Cerebellar nuclear complex (tissue), 1 donor: ENCODE measurements at regions not wholly inside any gene's neighbourhood (a gene's known extent, or its start where the extent isn't known, plus 50 kb on each side); places are given as distances from the start of the nearest gene placed in this dataset.

ENCODE experiments used
- DNase-seq, 2 experiments: peaks; one replicate each; lab custom pipeline; 2025; lab: John Stamatoyannopoulos, UW

DNA sequence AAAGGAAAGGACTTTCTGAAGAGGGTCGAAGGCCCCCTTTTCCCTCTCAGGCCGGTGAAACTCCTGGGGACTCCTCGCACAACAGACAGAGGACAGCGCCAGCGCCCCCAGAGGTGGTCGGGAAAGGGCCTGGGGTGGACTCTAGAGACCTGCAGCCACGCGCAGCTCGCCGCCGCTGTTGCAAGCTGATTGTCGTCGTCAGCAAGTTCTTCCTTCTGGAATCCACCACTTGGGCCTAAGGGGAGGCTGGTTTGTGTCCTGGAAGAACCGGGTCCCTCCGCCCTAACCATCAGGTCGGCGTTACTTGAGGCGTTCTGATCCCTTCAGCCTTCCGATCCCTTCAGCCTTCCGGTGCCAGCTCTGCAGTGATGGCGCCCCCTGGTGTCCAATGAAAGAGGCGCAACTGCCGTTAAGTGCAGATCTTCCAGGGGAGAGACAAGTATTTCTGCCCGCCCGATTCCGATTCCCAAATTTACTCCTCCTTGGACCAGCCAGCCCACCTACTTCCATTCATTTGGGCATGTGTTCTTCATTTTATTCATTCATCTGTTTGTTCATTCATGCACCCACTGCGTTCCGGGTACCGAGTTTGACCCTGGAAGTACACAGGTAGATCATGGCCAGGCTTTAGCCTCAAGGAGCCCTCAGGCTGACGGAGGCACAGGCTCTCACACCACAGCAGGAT is 77.2 kb upstream of the SLC6A11 start:
- DNase-seq = peak in 1 of 2 experiments; percentile 54

DNA sequence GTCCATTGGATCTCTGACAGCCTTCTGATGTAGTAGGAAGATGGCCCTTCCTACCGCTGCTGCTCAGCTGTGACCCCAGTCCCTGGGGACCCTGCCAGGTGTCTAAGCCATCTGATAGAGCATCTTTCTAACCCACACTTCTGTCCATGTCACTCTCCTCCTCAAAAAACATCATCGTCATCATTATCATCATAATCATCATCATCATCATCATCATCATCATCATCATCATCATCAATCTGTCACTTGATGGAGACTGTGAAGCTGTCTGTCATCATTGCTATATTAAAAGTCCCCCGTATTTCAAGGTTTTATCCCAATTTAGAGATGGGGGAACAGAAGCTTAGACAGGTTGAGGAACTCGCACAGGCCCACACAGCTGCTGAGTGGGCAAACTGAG is 75.1 kb upstream of the SLC6A11 start:
- no peak for DNase-seq

DNA sequence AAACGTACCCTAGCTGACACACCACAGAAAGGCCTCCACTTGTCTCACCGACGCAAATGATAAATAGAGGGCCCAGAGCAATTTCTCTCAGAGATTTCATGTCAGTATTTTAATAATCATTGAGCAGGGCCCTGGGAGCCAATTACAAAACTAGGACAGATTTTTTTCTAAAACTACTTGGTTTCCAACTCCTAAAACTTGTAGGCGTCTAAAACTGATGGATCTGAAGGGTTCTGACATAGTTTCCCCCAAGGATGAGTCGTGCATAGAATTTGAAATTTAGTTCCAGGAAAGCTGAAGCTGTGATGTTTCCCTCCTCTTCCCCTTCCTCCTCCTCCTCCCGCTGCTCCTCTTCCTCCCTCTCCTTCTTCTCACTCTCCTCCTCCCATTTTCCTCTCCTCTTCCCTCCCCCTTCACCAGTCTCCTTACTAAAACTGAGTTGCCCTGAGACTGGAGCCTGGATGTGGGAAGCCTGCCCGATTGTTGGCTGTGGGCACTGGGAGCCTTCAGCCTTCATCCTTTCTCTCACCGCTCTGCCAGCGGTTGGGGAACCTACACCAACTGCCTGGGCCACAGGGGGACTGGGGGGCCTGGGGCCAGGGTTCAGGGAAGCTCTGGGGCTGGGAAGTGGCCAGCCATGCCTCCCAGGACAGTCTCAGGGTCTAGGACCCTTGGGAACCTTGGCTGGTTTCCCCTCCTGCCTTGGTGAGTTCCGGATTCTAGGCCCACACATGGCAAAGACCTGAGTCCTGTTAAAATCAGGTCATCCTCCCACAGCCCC is 73.9 kb upstream of the SLC6A11 start:
- no peak for DNase-seq

DNA sequence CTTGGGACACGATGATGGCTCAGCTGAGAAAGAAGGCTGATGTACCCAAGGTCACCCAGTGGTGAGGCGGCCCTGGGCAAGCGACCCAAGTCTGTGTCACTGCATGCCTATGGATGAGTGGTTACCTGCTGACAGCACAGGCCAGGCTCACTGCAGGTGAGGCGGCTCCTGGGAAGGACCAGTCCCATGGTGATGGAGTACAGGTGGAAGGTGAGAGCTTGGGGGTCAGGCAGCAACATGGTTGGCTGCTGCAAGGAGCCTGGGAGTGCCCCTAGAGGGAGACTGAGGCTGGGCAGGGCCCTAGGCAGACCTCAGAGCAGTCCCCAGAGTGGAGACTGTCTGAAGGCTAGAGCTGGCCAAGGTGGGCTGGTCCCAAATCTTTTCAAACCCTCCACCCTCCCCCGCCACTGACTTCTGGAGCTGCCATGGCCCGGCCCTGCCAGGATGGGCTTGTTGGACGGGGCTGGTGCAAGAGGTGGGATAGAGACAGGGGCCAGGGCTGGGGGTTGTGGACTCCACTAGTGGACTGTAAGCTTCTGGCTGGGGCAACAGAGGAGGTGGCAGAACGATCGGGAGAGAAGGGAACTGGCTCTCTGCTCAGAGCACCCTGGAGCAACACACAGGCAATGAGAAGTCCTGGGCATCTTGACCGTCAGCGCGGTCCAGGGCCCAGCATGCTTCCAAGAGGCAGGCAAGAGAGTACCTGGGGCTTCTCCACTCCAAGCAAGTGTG is 72.5 kb upstream of the SLC6A11 start:
- DNase-seq = no peak

DNA sequence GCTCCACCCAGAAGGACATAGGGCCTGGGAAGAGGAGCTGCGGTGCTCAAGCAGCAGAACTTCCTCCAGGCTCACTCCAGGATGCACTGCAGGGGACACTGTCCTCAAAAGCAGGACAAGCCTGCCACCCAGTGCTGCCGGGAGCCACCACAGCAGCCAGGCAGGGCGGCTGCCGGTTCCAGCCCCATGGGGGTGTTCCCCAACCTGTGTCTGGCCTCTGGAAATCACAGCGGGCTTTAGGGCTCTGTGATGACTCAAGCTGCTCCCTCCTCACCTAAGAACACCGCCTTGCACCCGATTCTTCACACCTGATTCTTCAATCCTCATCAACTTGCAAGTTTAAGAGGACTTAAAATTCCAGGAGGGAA is 71.9 kb upstream of the SLC6A11 start:
- DNase-seq = no peak

DNA sequence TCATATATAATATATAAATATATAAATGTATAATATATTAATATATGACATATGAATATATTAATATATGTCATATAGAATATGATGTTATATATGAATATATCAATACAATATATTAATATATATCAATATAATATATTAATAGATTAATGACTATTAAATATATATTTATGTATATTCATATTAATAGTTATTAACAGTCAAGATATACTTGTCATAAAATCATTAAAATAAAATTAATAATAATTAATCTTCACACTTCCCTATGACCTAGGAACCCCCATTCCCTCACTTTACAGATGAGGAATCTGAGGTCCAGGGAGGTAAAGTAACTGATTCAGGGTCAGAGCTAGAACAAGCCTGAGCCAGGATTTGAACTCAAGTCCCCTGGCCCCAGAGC is 70.6 kb upstream of the SLC6A11 start:
- DNase-seq = no peak

DNA sequence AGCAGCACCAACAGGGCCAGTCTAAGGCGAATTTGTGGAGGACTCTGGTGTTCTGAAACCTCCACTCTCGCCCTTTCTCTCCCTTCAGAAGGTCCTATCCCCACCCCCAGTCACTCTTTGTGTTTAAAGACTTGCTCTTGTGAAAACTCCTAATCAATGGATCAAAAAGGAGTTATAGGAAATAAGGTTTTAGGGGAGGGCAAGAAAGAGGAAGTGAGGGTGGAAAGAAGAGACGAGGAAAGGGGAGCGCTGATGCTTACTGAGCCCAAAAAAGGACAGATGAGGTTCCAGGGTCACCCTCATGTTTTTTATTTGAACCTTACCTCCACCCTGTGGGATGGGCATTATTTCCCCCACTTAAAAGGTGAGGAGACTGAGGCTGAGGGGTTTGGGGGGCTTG is 70.0 kb upstream of the SLC6A11 start:
- no peak for DNase-seq

DNA sequence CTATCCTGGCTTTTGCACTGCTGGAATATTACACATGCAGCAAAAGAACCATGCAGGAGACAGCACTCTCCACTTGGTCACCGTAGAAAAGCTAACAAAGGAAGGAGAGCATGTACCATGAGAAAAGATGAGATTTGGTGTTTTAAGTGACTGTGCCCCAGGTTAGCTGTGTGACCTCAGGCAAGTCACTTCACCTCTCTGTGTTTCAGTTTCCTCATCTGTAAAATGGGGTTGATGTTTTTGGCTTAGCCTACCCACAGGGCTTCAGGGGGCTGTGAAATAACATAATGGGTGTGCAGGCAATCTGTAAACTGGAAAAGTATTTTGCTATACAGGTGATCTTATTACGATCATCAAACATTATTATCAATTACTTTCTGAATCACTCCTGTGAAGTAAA is 69.3 kb upstream of the SLC6A11 start:
- no peak for DNase-seq

DNA sequence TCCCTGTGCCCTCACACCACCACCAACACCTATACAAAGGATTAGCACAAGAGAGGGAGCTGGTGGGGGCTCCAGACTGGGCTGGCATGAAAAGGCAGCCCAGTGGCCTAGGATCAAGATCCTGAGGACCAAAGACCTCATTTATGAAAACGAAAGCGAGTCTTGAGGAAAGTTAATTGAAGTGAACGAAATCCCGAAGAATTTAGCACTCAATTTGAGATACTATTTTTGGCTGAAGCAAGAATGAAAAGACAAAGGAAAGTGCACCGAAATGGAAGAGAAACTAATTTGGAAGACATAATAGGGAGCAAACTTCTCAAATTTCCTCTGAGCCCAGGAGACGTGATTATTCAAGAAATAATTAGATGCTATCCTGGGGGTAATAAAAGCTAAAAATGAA is 68.7 kb upstream of the SLC6A11 start:
- DNase-seq = no peak

DNA sequence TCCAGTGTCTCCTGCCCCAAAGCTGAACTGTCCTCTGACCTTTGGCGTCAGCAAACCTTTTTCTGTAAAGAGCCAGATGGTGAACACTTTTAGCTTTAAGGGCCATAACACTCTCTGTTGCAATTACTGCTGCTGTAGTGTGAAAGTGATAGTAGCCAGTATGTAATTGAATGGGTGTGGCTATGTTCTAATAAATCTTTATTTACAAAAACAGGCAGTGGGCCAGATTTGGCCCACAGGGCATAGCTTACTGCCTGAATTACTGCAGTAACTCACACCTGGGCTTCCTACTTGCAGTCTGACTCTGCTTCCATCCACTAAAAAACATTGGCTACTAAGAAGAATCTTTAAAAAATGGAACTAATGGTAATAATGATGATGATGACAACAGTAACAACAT is 68.0 kb upstream of the SLC6A11 start:
- DNase-seq = no peak

DNA sequence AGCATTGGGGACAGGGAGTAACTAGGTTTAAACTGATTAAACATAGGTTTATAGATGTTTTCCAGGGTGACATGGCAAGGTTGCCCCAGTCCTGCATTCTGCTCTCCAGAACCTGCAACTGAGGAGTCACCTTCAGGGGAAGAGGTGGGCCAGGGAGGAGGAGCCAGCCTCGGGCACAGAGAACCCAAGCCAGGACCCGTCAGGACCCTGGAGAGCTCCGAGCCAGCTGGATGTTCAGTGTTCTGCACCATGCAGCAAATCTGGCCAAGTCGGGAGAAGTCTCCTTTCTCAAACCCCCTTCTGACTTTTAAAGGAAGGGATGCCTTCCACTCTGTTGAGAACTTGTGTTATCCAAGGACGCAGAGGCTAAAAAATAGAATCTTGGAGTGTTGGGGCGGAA is 62.1 kb upstream of the SLC6A11 start:
- no peak for DNase-seq

DNA sequence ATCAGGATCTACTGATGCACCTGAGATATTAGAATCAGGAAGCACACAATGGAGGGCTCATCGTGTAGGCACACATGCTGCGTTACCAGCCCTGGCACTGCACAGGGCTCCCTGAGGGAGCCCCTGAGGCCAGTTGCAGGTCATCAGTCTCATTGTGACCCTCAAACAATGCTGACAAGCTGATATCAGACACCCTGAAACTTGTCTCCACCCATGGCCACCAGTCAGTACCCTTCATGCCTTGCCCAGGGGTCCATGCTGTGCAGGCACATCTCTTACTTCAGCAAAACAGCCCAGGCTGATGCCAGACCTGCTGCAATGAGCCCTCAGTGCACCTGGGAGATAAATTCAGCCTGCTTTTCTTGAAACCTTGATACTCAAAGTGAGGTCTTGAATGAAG is 59.5 kb upstream of the SLC6A11 start:
- DNase-seq = no peak

DNA sequence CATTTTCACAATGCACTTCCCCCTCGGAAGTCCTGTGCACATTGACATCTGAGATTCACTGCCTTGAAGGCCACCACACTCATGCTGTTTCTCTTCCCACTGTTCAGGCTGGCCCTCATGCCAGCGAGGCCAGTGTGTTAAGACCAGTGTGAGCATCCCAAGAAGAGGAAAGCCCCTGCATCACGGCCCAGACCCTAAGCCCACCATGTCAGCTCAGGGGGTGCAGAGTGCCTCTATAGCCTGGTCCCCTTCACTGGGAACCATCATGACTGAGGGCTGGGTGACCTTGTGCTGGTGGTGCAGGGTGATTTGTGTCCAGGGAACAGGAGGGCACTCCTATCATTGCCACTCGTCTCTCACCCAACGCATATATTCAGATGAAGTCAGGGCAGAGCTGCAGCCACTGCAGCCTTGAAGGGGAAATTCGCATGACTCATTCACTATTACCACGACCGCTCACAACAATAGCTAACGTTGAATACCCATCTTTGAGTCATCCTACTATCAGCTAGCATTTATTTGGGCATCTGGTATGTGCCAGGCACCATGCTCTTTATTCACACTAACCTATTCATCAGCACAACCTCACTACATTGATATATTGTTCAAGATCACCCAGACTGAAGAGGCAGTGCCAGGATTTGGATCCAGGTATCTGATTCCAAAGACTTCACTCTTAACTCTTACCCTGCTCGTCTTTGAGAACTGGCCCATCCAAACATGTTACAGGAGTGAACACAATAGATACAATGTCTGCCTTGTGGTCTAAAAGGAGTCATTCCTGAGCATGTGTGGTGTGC is 58.8 kb upstream of the SLC6A11 start:
- no peak for DNase-seq

DNA sequence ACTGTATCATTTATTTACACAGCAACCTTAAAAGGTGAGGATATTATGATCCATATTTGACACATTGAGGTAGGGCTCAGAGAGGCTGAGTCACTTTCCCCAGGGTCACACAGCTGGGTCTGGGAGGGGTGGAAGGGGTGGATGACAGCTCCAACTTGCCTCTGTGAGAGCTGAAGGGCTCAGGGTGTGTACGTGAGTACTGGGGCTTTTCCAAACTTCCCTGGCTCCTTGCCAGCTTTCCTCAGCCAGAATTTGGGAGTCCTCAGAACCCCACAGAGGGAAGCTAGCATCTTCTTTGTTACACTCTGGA is 58.3 kb upstream of the SLC6A11 start:
- DNase-seq = no peak

DNA sequence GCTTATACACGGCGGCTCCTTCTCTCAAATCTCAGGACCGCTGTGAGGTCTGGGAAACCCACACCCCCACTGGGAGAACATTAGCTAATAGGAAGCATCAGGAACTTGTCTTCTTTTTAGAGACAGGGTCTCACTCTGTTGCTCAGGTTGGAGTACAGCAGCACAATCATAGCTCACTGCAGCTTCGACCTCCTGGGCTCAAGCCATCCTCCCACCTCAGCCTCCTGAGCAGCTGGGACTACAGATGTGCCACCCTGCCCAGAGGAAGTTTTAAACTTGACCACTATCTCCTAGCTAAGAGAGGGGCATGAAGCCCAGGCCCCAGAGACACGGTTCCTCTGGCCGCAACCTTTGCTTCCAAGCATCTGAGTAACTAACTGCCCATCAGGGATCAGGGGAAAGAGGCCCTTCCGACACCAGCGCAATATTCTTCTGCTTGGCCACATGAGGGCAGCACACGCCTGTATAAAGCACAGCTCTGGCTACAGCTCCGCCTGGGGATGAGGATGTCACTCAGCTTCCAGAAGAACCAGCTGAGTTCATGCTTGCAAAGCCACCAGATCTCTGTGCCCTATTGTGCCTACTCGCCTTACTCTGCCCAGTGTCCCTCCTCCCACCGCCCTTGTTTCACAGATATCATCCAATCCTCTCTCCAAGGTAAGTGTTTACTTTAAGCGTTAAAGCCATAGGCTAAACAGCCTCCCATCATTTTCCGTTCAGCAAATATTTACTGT is 57.6 kb upstream of the SLC6A11 start:
- DNase-seq = peak in 1 of 2 experiments; percentile 10

DNA sequence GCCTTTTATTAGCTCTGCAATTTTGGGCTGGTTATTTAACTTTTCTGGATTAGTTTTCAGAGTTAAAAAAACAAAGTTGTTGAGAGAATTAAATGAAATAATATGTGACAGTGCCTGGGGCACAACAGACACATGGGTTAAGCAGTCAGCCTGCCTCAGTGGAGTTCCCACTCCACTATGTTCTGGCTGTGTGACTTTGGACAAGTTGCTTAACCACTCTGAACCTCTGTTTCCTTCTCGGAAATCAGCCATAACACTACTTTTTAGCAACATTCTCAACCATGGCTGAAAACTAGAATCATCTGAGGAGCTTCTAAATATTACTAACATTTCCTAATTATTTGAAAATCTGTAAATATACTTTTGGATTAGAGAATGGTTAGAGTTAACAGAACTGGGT is 56.5 kb upstream of the SLC6A11 start:
- no peak for DNase-seq

DNA sequence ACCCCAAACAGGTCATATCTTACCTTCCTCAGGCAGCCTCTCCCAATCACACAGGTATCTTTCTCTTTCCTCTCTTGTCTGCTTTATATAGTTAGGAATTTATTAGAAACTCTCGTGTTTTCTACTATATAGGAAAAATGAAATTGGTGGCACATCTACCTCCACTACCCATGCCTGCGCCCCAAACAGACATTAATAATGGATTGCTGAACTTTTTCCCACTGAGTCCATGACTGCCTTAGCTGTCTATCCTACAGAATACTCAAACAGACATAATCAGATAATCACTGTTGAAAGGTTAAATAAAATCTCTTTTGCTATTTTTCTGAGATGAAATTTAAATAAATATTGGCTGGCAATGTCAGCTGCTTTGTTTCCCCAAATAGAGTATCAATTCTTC is 55.8 kb upstream of the SLC6A11 start:
- no peak for DNase-seq

DNA sequence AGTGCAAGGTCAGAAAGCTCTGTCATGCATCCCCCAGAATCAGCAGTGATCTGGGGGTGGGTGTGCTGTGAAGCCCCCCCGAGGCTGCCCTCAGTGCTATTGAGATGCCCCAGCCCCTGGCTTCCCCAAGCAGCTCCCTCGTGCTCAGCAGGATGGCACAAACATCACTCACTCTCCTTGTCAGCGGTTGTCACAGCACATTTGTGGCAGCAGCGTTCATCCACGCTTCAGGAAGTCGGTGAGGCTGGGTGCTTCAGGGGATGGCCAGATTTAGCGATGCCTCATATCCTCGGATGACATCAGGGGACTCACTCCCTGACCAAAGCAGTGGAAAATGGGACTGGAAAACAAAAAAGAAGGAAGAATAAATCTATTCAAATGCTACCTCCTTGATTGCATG is 54.4 kb upstream of the SLC6A11 start:
- DNase-seq = no peak

DNA sequence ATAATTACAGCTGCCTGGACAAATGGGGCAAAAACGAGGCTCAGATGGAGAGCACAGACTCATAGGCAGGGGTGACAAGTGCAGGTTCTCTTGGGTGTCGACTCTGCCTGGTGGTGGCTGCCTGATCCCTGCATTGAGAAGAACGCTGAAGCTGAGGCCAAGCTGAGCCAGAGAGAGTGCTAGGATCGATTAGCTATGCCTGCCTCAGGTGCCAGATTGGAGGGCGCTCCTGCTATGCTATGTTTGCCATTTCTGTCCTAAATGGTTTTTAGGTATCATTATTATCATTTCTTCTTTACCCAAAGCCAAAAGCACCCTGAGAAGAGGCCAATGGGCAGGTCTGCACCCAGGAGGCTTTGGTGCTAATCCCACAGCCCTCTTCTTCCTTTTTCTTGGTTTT is 53.9 kb upstream of the SLC6A11 start:
- no peak for DNase-seq

DNA sequence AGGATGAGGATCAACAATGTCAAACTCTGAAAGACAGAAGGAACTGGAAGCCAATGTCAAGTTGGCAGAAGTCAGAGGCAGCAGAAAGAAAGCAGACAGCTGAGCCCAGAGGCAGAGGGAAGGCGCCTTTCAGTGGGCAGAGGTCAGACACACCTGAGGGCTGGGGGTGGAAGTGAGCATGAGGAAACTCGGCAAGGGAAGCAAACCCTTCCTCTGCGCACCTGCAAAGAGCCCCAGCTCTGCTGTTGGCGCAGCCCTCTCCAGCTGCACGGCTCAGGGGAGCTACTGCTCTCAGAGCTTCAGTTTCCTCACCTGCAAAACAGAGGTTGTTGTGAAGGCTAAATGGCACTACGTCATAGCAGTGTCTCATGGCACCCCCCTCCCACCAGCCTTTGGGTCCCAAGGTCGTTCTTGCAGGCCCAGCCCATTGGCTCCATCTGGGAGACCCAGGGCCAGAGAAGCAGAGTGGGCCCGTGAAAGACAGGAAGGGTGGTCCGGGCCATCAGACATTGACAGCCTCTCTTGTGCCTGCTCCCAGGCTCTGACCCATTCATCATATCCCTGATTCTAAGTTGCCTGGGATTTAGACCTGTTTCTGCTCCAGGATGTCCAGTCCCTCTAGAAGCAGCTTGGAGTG is 53.3 kb upstream of the SLC6A11 start:
- no peak for DNase-seq

DNA sequence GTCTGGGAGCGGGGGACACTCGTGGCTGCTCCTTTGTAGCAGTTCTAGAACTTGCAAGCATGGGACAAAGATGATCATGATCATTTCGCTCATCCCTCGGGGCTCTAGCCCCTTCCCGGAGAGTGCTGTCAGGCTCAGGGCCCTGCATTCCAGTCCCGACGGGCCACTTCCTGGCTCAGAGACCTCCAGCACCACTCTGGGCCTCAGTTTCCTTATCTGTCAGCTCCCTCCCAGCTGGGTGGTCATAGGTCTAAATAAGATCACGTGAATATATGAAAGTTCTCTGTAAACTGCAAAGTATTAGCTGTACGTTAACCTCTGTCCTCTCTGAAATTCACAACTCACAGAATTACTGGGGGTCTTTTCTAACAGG is 52.8 kb upstream of the SLC6A11 start:
- no peak for DNase-seq
